Fibroblast of skin of scalp (primary cell): ENCODE measurements at regions not wholly inside any gene's neighbourhood (a gene's known extent, or its start where the extent isn't known, plus 50 kb on each side); places are given as distances from the start of the nearest gene placed in this dataset.
"Not testable (repeated sequence)": the region's sequence is repeated elsewhere in the genome, so short reads cannot be mapped to it uniquely, and the experiment has no call there.

Experiments
- DNase-seq: peaks from one replicate; pipeline ENCODE4 v3.0.0-alpha.2; 2013

DNA sequence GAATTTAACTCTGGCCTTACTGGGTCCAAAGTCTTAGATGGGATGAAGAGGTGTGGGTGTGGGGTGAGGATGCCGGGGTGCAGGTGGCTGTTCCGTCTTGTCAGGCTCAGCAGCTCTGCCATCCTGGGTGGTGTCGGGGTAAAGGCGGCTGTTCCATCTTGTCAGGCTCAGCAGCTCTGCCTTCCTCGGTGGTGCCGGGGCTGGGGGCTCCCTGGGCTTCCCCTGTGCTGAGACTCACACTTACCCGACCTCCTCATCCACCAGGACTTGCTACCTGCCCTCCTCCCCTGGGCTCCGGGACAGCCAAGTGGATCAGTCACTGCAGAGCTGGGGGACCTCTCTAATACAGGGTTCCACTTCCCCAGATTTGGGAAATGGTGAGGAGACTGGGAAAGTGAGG lies 244.3 kb upstream of the SHH start:
- no peak for DNase-seq

DNA sequence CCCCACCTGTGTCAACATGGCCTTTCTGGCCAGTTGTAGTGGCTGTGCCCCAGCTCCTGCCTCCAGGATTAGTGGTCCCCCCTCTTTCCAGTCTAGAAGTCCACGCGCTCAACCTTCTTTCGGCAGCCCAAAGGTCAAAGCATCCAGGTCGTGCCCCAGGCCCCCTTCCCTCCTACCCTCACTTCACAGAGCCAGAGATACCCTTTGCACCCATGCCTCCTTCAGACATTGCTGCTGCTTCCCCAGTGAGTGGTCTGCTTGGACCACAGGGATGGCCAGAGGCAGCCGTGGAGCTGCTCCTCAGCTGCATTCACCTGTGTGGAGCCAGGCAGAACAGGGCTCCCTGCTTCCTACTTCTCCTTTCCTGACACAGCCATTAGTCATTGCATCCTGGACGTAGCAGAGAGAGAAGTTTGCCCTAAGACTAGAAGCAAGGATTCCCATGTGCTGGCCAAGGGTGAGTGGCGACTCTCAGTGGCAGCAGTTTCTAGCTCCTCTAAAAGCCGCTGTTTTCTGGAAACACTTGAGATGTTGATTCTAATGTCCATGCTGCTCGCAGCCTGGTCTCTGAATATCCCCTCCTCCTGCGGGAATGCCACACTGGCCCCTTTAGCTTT lies 243.1 kb upstream of the SHH start:
- no peak for DNase-seq

DNA sequence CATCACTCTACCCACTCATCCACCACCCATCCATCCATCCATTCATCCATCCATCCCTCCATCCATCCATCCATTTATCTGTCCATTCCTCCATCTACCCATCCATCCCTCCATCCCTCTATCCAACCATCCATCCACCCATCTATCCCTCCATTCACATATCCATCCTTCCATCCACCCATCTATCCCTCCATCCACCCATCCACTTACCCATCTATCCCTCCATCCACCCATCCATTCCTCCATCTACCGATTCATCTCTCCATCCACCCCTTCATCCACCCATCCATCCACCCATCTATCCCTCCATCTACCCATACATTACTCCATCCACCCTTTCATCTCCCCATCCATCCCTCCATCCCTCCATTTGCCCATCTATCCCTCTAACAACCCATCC lies 239.6 kb upstream of the SHH start:
- DNase-seq: no peak

DNA sequence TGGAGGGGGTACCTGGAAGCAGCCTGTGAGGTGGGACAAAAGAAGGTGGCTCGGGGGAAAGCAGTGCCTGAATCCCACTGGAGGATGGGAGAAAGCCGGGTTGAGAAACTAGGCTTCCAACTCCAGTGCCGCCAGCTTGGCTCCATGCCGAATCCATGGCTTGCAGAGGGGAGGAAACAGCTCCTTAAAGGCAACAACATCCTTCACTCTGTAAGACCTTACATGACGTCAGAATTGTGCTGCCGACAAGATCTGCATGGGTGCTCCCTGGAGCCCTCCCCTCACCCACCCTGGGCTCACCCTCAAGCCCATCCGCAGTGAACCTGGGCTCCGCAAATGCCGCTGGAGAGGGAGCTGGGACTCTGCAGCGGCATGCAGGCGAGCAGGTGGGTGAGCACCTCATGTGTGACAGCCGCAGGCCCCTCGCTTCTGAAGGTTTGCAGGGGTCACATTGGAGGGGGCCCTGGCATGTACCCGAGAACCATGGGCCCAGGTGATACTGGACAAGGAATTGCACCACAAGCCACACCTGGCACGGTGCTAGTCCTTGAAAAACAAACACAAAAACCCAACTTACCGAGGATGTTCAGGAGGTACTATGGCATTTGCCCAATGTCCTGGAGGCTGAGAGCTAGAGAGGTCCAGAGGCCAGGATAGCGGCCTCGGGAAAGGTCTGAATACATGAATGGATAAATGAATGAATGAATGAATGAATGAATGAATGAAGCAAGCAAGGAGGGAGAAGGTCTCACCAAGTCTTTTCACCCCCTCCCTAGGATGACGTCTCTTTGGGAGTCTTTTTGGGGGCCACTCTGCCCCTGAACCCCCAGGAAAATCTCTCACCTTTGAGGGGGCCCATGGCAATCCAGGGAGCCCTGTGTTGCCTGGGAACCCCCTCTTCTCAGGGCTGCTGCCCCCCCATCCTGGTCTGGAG lies 238.6 kb upstream of the SHH start:
- DNase-seq: no peak

DNA sequence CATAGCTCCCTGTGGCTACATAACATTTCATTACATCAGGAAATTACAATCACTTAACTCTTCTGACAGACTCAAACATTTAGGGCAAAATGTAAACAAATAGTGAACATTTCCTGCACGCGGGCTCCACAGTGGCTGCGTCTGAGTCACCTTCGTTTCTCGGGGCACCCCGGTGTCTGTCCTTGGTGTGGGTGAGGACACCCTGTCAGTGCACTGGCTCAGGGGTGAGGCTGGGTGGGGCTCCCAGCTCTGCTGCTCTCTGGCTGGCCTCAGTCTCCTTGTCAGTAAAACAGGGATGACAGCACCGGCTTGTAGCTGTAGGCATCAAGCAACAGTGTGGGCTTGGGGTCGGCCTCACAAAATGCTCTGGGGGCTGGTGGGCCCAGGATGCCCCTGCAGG lies 237.1 kb upstream of the SHH start:
- DNase-seq: no peak

DNA sequence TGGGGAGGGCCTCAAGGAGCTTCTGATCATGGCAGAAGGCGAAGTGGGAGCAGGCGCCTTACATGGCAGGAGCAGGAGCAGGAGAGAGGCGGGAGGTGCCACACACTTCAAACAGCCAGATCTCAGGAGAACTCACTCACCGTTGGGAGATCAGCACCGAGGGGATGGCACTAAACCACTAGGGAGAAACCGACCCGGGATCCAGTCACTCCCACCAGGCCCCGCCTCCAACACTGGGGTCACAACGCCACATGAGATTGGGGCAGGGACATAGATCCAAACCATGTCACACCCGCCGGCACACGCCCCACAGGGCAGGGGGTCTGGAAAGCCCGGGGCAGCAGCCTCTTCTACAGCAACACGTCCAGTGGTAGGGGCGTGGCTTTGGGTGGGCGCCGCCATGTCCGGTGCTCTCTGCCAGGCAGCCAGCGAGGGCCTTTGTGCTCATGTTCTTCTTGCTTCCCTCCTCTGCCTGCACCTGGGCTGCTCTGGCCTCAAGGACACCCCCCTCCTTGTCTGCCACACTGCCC lies 233.8 kb upstream of the SHH start:
- no peak for DNase-seq

DNA sequence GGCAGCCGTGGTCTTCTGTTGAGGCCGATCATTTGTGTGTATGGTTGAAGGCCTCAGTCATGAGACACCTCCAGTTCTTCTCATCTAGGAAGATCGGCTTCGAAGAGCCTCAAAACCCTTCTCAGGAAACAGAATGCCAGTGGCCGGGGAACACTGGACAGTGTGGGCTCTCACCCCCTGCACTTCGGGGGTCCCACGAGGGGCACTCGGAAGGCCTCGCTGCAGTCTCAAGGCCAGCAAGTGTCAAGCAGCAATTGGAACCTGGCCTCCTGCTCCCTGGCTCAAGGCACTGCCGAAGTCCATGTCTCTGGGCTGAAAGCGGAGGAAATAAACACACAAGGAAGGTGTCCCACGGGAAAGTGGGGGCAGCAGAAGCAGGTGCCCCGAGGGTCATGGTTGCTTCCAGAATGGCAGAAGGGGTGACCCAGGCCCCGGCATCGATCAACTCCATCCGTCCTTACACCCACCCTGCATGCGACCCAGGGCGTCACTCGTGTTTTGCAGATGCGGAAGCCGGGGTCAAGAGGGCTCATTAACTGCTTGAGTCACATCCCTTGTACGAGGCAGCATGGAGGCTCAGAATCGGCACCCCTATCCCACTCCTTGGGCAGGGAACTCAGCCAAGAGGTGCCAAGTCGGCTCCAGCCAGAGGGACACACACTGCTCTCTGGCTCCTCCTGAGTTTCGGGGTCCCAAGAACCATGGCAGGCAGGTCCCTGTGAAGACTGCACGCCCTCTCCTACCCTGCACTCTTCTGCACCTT lies 231.3 kb upstream of the SHH start:
- no peak for DNase-seq

DNA sequence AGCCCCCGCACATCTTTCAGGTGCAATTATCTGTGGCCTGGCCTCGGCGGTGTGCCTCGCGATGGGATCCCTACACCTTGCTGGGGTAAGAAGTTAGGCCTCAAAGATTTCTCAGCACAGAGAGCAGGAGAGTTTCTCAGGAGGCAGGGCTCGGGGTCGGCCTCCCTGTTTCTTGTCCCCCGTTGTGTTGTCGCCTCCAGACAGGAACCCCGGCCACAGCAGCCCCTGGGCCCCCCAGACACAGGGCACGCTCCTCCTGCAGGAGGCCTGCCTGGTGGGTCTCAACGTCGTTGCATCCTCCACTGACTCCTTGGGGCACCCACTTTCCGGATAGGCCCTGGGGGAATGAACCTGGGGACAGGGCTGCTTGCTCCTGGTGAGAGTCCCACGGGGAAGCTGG lies 229.1 kb upstream of the SHH start:
- DNase-seq: no peak

DNA sequence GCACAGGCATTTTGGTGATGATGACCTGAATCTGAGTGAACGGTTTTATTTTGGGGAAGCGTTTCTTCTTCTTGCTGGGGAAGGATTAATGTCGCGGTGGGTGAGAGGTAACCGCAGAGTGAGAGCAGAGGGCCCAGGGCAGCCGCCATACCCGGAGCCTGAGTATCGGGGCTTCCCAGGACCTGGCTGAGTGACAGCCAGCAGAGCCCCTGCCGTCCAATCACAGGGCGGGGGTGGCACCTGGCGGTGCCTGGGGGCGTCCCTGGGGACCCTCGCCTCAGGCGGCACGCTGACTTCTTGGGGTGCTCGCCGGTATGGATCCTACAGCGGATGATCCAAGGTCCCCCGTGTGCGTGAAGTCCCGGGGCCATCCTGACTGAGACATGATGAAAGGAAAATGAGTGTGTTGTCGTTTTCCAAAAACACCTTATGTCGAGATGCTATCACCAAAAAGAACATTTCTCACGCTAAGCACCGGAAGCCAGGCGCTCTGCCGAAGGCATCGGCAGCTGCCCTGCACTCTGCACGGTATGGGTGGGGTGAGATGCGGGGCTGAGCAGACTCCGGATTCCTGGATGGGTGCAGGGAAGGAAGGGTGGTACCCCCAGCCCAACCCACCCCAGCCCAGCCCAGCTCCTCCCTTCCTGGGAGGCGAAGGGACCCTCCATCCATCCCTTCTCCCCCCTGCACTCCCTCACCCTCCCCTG lies 227.9 kb upstream of the SHH start:
- DNase-seq: no peak

DNA sequence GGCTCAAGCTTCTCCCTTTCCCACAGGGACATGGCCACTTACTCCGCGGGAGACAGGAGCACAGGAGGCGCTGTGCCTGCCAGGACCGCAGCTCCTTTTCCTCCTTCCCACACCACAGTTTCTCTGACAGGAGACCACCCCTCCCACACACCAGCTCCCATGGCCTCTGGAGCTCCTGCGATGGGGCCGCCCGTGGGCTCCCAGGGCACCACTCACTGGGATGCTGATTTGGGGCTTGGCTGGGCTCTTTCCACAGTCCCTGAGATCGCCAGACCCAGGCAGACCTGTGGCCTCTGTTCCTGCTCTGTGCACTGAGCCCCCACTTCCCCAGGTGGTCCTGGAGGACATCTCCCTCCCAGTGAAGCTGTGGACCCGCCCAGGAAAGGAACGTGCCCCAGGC lies 226.9 kb upstream of the SHH start:
- DNase-seq: no peak

DNA sequence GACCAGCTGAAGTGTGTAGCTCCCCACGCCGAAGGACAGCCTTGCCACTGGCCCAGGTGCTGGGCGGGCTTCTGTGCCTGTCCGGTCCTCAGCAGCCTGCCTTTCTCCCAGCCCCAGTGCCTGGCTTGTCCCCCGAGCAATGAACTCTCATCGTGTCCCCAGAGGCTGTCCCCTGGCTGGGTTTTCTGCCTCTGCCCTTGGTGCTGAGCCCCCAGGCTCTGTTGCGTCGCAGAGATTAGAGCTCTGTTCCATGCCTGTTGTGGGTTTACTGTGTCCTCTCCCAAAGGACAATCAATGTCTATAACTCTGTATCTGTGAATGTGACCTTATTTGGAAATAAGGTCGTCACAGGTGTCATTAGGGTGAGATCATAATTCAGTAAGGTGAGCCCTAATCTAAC lies 226.1 kb upstream of the SHH start:
- no peak for DNase-seq

DNA sequence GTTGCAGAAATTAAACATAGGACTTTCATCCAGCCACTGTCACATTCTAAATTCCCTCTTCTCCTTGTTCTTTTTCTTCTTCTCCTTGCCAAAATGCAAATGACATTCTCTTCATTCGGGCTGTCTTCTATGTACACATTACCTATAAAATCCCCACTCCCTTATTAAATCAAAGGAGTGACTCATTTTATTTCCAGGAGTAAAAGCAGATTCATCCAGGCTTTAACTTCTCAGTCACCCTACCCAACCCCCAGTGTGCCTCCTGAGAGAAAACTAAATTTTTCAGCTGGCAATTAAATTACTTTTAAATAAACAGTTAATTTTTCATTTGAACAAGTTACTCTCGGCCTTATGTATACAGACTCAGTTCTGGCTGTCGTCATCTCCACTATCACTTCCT lies 223.9 kb upstream of the SHH start:
- DNase-seq: no peak

DNA sequence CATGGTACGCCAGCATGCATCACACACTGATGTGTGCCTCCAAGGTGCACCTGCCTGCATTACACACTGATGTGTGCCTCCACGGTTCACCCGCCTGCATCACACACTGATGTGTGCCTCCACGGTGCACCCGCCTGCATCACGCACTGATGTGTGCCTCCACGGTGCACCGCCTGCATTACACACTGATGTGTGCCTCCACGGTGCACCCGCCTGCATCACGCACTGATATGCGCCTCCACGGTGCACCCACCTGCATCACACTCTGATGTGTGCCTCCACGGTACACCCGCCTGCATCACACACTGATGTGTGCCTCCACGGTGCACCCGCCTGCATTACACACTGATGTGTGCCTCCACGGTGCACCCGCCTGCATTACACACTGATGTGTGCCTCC lies 223.1 kb upstream of the SHH start:
- not testable (repeated sequence) for DNase-seq

DNA sequence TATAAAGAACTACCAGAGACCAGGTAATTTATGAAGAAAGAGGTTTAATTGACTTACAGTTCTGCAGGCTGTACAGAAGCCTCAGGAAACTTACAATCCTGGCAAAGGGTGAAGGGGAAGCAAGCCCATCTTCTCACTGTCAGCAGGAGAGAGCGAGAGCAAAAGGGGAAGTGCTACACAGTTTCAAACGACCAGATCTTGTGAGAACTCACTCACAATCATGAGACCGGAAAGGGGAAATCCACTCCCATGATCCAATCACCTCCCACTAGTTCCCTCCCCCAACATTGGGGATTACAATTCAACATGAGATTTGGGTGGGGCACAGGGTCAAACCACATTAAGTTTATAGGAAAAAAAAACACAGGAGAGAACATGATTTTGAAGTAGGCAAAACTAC lies 222.1 kb upstream of the SHH start:
- no peak for DNase-seq

DNA sequence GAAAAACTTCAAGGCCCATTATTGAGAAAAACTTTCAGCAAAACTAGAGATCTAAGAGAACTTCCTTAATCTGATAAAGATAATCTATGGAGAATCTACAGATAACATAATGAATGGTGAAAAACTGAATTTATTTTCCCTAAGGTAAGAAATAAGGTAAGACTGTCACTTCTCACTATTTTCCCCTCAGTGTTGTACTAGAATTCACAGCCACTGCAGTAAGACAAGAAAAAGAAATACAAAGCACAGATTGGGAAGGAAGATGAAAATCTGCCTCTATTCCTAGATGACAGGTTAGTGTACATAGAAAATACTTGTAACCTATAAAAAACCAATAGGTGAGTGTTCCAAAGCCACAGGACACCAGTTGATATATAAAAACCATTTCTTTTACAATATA lies 220.7 kb upstream of the SHH start:
- DNase-seq: no peak

DNA sequence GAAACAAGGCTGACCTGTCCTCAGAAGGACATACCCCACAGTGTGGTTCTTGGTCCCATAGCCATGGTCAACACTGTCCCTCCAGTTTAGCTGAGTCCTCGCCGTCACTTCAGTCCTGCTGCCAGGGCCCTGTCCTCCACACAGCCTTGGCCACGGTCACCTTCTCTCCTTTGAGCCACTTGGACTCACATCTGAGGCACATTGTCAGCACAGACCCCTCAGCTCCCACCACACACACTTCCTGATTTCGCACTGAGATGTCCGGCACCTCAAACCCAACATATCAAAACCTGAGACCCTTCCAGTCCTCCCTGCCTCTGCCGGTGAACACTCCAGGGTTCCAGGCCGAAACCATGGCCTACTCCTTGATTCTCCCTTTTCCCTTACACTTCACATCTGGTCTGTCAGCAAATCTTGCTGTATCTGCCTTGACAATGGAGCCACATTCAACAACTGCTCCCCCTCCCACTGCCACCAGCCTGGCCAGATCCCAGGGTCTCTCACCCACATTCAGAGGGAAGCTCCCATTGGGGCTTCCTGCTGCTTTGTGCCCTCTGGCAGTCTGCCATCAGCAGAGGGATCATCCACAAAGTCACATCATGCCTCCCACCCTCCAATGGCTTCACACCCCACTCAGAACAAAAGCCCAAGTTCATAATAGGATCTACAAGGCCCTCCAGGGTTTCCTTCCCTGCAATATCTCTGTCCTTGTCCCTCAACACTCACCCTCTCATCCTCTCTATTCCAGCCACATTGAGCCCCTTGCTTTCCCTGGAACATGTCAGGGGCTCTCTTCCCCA lies 219.6 kb upstream of the SHH start:
- no peak for DNase-seq

DNA sequence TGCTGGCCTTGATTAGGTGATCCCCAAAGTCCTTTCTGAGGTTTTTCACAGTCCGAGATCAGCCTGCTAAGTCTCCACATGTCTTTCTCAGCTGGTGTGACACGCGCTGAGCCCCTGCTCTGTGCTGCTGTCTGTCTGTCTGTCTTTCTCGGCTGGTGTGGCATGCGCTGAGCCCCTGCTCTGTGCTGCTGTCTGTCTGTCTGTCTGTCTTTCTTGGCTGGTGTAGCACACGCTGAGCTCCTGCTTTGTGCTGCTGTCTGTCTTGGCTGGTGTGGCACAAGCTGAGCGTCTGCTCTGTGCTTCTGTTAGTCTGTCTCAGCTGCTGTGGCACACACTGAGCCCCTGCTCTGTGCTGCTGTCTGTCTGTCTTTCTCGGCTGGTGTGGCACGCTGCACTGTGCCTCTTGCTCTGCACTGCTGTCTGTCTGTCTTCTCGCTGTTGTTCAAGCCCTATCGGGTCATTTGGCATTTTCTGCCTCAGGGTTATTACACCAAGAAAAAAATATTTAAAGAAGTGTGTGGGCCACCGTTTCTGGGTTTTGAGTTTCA lies 217.3 kb upstream of the SHH start:
- no peak for DNase-seq

DNA sequence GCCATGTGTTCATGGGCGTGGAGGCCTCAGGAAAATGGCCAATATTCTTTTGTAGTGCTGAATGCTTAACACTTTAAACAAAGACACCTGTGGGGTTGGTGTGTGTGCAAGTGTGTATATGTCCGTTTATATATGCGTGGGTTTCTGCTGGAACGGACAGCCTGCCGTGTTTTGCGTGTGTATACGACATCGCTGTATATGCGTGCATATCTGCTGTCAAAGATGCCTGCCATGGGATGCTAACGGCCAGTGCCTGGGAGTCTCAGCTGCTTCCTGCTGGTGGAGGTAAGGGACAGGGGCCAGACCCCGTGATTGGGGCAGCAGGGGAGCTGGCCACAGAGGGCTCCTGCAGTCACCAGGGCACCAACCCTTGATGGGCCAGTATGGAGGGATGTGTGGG lies 216.3 kb upstream of the SHH start:
- DNase-seq: no peak

DNA sequence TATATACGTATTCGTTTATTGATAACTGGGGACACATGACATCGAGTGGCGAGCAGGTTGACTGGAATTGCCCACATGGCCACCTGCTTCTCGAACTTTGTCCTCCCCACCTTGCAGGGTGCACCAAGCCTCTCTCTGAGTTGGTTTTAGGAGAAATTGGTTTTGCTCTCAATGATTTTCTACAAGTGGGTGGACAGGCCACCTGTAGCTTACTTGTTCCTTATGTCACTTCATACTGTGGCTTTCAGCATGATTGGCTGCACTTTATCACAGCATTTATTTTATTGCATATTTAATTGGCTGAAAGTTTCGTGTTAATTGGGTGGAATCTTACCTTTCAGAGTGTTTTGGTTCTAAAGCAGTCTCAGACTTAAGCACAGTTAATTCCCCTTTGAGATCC lies 215.6 kb upstream of the SHH start:
- no peak for DNase-seq

DNA sequence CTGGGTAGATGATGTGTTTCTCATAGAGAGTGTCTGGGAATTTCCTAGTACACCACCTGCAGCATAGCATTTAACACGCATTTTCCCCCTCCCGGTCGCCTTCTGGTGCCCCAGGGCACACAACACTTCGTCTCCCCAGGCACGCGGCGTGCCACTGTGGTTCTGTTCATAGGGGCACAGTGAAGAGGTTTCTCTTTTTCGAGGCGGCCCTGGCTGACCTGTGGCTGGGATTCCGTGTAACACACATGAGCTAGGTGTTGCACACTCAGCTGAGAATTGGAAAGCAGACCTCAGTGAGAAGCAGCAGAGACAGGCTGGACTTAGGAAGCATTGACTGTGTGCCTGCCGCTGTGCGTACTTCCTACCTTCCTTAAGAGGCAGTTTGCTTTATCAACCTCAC lies 214.3 kb upstream of the SHH start:
- no peak for DNase-seq

DNA sequence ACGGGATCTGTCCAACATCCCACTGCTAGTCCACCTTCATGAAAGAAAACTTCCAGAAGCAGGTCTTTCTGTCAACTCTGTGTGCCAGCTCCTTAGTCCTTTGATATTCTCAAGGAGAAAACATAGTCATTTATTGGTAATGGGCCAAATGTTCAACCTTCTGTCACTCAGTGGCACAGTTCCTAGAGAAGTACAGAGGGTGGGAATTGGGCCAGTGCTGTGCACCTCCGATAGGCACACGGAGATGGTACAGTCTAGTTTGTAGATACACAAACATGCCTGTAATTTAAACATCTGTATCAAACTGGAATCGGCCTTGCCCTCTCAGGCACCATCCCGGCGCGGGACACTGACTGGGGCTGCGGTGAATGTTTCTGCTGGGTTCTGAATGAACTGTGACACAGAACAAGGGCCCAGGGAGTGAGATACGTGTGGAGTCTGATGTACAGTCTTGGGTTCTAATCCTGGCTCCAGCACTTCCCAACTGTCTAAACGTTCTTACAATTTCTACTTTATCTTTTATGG lies 213.9 kb upstream of the SHH start:
- DNase-seq: no peak
